ENCODE measurements at regions not wholly inside any gene's neighbourhood (a gene's known extent, or its start where the extent isn't known, plus 50 kb on each side); places are given as distances from the start of the nearest gene placed in this dataset.

DNA sequence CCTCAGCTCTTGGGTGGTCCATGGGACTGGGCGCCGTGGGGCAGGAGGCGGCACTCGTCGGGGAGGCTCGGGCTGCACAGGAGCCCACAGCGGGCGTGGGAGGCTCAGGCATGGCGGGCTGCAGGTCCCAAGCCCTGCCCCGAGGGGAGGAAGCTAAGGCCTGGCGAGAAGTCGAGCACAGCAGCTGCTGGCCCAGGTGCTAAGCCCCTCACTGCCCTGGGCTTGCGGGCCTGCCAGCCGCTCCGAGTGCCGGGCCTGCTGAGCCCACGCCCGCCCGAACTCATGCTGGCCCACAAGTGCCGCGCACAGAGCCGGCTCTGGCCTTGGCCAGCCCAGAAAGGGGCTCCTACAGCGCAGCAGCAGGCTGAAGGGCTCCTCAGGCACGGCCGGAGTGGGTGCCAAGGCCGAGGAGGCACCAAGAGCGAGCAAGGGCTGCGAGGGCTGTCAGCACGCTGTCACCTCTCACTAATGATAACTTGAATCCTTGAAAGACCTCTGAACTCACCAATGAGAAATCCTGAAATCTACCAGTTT, 1506.8 kb upstream of the WWC1 start:
- BruUV-seq (replicated peaks) = no TSS peak
- CTCF ChIA-PET = no interaction called here
- intact Hi-C loops (cut with micrococcal nuclease) (no loop called here), dilution Hi-C loops (cut with MboI; ENCODE audit: extremely low pct_ligation_motif_present, low sequenced_read_pairs) (no loop called here)
- H3K79me2 ChIP-seq (ENCODE audit: control insufficient read depth, insufficient read depth, low read length) = no peaks in the 10 kb centered on the region
- TF ChIP-seq POLR2A (IDR thresholded peaks at IDR 0.05; ENCODE audit: low read depth, low read length) (no peak), EZH2 (IDR thresholded peaks at IDR 0.05; ENCODE audit: borderline replicate concordance, low read depth, low read length, severe bottlenecking) (no peak), JUN (IDR thresholded peaks at IDR 0.05; ENCODE audit: borderline replicate concordance, insufficient read depth, insufficient read length, low read depth) (no peak), GATA2 (IDR thresholded peaks at IDR 0.05; ENCODE audit: insufficient read depth, insufficient read length, low read depth, low read length) (no peak), FOS (IDR thresholded peaks at IDR 0.05; ENCODE audit: borderline replicate concordance, insufficient read depth, low read length) (no peak), MYC (IDR thresholded peaks at IDR 0.05; ENCODE audit: low read depth, low read length) (no peak)
- TF ChIP-seq, protein P1, sequence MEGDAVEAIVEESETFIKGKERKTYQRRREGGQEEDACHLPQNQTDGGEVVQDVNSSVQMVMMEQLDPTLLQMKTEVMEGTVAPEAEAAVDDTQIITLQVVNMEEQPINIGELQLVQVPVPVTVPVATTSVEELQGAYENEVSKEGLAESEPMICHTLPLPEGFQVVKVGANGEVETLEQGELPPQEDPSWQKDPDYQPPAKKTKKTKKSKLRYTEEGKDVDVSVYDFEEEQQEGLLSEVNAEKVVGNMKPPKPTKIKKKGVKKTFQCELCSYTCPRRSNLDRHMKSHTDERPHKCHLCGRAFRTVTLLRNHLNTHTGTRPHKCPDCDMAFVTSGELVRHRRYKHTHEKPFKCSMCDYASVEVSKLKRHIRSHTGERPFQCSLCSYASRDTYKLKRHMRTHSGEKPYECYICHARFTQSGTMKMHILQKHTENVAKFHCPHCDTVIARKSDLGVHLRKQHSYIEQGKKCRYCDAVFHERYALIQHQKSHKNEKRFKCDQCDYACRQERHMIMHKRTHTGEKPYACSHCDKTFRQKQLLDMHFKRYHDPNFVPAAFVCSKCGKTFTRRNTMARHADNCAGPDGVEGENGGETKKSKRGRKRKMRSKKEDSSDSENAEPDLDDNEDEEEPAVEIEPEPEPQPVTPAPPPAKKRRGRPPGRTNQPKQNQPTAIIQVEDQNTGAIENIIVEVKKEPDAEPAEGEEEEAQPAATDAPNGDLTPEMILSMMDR (IDR thresholded peaks at IDR 0.05; ENCODE audit: extremely low read depth in 1 of 2, insufficient read depth in 1 of 2, low read depth in 1 of 2, low read length in 2 of 2) = no peak
- TF ChIP-seq, protein P2, sequence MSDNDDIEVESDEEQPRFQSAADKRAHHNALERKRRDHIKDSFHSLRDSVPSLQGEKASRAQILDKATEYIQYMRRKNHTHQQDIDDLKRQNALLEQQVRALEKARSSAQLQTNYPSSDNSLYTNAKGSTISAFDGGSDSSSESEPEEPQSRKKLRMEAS (IDR thresholded peaks at IDR 0.05; ENCODE audit: insufficient read depth, insufficient read length) = no peak
- no peaks in the 10 kb centered on the region for H4K20me1 ChIP-seq (replicated peaks; ENCODE audit: control insufficient read depth, extremely low read depth, insufficient read depth, low read length)
- no peak for DNase-seq (ENCODE audit: low read depth, low spot score)
- no peak for FAIRE-seq
- H3K9ac ChIP-seq (replicated peaks; ENCODE audit: extremely low read depth, insufficient read depth, low read length) = no peak overlapping the region
- peaks cover 2% of the 10 kb centered on the region for H3K9me3 ChIP-seq (replicated peaks; ENCODE audit: control insufficient read depth, insufficient read depth, low read length)
- no peaks in the 10 kb centered on the region for H3K4me1 ChIP-seq (ENCODE audit: control insufficient read depth, extremely low read depth, insufficient read depth, low read length)
- no peak overlapping the region for H2AFZ ChIP-seq (ENCODE audit: low read depth, low read length)
- no peak overlapping the region for H3K4me3 ChIP-seq (replicated peaks in 1 of 3; ENCODE audit: insufficient read depth in 1 of 3, low read depth in 1 of 3, low read length in 3 of 3)
- H3K27me3 ChIP-seq (ENCODE audit: control insufficient read depth in 2 of 2, insufficient read depth in 2 of 2, low read length in 2 of 2) = no peaks in the 10 kb centered on the region
- H3K27ac ChIP-seq (ENCODE audit: insufficient read depth, low read depth, low read length) = no peak overlapping the region
- no peaks in the 10 kb centered on the region for H3K36me3 ChIP-seq (ENCODE audit: control insufficient read depth in 2 of 2, extremely low read depth in 1 of 2, insufficient read depth in 2 of 2, low read length in 2 of 2)
- H3K9me1 ChIP-seq (replicated peaks; ENCODE audit: control insufficient read depth, extremely low read depth, insufficient read depth, low read length) = no peaks in the 10 kb centered on the region
- H3K4me2 ChIP-seq (ENCODE audit: insufficient read depth, low read length) = no peak overlapping the region
- POLR2A ChIA-PET = no interaction called here

Measured in endothelial cell of umbilical vein (primary cell).